Stimulated activated CD4-positive, alpha-beta T cell treated with anti-CD3 and anti-CD28 coated beads, TNF-alpha, amount 100 ng/mL, for 4 hours (primary cell): ENCODE measurements at regions not wholly inside any gene's neighbourhood (a gene's known extent, or its start where the extent isn't known, plus 50 kb on each side); places are given as distances from the start of the nearest gene placed in this dataset.

ENCODE experiments used
- DNase-seq, 3 experiments: peaks; one replicate each; pipeline ENCODE4 v3.0.0-alpha.2; 2020; ENCODE audit warnings: low read depth in 3 of 3

DNA sequence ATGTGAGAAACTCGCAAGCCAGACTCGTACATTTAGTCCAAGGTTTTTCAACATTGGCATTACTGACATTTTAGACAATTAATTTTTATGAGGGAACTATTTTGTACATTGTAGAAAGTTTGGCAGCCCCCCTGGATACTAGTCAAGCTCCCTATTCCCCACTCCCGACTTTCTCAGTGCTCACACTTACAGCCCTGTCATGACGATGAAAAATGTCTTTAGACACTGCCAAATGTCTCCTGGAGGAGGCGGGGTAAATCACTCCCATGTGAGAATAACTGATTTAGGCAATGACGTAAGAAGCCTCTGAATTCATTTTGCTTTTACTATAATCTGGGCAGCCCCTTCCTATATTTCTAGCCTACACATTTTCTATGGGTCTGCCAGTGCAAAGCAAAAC lies 535.8 kb upstream of the KLHL1 start:
- no peak for DNase-seq

- no peak for DNase-seq
Measured at GRCh38 chr13:70634893-70635292, 526.6 kb upstream of the KLHL1 start.

- no peak for DNase-seq
Measured at GRCh38 chr13:70630247-70630646, 522.0 kb upstream of the KLHL1 start.

DNA sequence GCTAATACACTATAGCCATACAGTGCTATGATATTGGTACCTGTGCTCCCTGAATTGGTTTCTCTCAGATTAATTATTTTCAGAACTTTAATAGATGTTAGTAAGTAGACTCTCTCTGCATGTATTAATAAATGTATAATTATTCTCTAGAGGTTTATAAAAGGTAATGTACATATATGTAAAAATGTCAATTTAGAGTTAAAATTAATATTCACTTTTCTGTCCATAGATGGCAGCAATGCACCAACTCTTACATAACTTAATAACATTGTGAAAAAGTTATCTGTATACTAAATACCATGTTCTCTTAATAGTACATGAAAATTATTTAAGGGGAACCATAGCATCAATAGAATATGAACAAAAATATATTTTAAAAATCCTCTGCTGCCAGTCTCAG lies 515.0 kb upstream of the KLHL1 start:
- DNase-seq: no peak

DNA sequence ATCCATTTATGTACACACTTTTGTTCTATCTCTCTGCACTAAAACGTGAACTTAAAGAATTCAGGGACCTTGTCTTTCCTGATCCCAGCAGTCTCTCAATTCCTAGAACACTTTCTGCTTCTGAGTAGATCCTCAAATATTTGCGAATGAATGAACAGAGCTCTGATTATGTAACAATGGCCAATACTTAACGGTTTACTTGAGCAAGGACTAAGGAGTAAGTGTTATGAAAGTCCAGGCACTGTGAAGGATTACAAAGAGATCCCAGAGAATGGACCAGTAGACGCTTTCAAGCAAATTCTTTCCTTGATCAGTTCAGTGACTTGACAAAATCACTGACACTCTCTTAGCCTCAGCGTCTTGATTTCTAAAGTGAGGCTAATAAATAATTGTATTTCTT lies 514.5 kb upstream of the KLHL1 start:
- no peak for DNase-seq

GRCh38 chr13:70619936-70620335 lies 511.7 kb upstream of the KLHL1 start:
- no peak for DNase-seq

DNA sequence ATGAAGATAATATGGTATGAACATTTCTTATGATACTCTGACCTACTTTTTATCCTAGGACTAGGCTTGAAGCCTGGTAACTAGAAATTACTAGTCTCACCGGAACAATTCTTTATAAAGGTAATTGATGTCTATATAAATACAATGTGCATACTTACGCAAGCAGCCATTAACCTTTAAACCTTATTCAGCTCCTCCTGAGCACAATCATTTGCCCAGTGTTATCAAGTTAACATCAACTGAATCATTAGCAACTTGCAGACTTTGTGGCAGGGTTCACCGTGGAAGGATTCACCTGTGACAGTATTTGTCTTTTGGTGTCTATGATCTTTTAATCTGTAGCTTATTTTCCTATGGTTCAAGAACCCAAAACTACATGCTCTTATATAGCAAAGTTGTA lies 508.6 kb upstream of the KLHL1 start:
- DNase-seq: no peak

DNA sequence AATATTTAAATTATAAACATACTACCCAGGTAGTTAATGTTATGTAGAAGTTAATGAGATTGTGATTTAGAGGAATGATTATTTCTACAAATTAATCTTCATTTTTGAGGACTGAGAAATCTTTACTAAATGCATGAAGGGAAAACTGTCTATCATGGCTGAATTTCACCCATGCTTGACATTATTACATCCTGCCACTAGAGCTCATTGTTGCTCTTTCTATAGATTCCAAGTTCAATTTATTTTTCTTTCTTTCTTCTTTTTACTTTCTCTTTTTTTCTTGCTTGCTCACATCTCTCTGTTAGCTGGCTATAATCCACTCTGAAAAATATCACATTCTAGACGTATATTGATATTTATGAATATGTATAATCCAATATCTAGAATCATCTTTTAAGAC lies 505.0 kb upstream of the KLHL1 start:
- no peak for DNase-seq

DNA sequence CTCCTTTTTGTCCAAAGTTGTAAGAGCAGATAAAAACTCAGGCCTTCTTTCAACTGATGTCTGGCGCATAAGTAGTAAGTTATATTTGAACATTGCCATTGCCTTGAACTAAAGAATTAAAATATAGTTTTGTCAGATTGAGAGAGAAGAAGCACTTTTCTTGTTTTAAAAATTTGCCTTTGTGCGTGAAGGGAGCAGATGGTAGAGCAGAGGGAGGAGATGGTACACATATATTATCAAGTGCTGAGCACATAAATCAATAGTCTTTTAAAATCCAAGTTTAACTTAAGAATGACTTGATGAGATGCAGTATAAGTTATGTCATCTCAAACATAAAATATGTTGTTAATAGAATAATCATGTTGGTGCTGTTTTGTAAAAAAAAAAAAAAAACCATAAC lies 504.6 kb upstream of the KLHL1 start:
- DNase-seq: no peak

DNA sequence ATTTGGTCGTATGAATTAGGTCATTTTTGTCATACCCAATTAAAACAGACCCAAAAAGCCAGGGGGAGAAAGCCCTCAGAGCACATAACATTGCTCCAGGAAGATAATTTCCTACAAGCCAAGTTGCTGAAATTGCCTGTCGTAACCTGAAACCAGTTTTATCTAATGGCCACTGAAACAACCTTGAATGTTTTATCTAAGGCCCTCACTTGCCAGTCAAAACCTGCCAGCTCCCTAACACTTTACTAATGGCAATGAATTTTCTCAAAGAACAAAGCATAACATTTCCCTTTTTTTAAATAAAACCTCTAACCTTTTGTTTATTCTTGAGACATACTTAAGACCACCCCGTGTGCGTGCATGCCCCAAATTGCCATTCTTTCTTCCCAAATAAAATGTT lies 496.2 kb upstream of the KLHL1 start:
- no peak for DNase-seq

GRCh38 chr13:70593716-70594115 lies 485.5 kb upstream of the KLHL1 start:
- no peak for DNase-seq

DNA sequence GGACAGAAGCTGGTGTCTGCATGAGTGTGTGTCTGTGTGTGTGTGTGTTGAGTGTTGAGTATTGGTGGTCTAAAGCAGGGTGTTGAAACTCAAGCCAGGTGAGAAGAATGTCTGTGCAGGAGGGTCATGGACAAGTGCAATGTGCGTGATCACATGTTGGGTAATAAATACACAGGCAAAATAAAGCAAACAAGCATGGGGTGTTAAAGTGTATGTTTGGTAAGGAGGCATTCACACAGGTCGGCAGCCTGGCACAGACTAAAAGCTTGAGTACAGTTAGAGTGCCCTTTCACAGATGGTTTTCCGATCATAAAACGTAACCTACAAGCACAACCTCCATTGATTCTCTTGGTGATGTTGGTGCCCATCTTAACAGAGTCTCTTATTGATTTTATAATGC lies 476.9 kb upstream of the KLHL1 start:
- DNase-seq: no peak

DNA sequence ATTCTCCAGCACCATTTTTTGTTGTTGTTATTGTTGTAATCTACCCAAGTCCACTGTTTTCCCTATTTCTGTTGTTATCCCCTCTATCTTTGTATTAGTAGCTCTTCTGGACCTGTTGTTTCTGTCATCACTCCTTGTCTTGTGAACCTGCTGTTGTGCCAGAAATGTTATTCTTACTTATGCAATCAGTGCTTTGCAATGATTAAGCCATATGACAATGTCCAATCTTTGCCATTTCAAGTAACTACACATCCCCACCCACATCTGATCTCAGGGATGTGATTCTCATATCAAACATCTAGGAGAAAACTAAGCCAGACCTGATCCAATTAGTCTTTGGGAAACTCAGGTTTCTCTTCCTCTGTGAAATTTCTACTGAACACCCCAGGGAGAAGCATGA lies 472.6 kb upstream of the KLHL1 start:
- DNase-seq: no peak

DNA sequence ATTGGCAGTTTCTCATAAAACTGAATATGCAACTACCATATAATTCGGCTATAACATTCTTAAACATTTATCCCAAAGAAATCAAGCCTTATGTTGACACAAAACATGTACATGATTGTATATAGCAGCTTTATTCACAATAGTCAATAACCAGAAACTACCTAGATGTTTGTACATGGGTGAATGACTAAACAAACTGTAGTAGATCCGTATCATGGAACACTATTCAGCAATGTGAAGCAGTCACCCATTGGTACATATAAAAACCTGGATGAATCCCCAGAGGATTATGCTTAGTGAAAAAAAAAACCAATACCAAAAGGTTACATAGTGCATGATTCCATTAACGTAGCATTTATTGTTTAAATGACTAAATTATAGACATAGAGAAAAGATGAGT lies 471.7 kb upstream of the KLHL1 start:
- no peak for DNase-seq

DNA sequence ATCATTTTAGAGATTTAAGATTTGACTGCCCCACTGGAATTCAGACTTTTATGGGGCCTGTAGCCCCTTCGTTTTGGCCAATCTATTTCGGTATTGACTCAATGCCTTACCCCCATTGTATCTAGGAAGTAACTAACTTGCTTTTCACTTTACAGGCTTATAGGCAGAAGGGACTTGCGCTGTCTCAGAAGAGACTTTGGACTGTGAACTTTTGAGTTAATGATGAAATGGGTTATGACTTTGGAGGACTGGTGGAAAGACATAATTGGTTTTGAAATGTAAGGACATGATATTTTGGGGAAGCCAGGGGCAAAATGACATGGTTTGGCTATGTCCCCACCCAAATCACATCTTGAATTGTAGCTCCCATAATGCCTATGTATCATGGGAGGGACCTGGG lies 463.0 kb upstream of the KLHL1 start:
- DNase-seq: no peak

- no peak for DNase-seq
Measured at GRCh38 chr13:70568571-70568970, 460.3 kb upstream of the KLHL1 start.

GRCh38 chr13:70544706-70545105 lies 436.5 kb upstream of the KLHL1 start:
- DNase-seq: no peak

DNA sequence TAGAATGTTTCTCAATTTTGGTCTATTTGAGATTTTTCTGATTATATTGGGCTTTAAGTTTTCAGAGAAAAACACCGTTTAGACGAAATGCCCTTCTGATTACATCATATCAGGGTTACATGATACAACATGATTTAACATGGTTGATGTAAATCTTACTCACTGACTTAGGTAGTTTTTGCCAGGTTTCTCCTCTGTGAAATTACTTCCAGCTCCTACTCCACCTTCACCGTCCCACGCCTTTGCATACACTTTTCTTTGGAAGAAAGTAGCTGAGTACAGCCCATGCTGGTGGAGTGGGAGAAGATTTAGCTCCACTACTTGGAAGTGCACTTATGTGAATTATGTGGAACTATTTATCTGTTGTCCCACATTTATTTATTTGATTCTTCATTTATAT lies 433.2 kb upstream of the KLHL1 start:
- DNase-seq: no peak

- no peak for DNase-seq
Measured at GRCh38 chr13:70534466-70534865, 426.2 kb upstream of the KLHL1 start.

GRCh38 chr13:70529652-70530051 lies 421.4 kb upstream of the KLHL1 start:
- DNase-seq: no peak

DNA sequence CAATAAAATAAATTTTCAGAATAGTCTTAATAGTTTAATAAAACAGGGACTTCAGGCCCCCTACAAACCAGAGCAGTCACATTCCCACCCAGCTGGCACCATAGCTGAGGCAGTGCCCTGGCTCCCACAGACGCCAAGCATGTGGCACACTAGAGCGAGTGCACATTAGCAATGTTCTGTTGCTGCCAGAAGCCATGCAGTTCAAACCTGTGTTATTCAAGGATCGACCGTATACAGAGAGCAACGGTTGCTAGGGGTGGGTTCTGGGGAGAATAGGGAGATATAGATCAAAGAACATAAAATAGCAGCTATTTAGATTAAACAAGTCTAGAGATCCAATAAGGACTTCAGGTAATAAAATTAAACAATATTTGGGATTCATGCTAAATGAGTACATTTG lies 419.3 kb upstream of the KLHL1 start:
- no peak for DNase-seq

DNA sequence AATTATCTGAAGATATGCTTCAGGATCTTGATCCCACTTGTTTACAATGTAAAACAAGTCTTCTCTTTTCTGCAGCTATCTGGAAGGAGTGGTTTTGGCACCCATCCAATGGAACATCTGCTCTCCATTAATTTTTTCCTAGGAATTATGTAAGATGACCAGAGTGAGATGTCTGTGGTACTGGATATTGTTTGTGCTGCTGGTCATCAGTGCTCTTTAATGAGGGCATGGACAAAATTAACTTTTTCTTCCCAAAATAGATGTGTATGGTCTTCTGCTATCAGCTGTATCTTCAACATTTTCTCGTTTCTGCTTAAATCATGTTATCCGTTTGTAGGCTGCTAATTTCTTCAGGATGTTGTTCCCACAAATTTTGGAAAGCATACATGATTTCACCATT lies 415.4 kb upstream of the KLHL1 start:
- DNase-seq: no peak

DNA sequence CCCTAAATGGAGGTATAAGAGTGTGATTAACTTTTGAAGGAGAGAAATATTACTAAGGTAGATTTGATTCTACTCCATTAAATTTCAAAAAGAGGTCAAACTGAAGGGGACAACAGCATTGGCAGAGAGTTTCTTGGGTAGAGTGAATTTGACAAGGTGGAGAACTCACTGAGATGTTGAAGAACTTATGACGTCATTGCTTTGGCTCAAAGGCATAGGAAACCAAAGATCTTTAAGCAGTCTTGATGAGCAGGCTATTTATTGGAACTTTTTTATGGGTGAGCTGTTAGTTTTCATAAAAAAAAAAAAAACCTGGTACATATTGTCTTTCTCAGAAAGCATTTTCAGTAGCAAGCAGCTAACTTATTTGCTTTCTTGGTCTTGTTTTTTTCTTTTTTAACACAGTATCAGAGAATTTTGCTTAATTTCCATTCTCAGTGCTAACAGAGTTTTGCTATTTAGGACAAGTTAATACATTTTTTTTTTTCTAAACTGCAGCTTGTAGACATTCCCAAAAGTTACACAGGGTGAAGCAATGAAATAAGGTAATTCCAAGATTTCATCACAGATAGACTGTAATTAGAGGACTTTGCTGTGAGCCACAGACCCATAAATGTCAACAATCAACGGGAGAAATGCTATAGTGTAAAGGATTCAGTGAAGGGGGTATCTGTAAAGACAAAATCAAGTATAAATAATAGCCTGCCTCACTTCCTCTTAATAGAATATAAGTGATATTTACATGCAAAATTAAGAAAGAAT lies 412.2 kb upstream of the KLHL1 start:
- no peak for DNase-seq

GRCh38 chr13:70518081-70518480 lies 409.8 kb upstream of the KLHL1 start:
- no peak for DNase-seq
